ENCODE measurements at regions not wholly inside any gene's neighbourhood (a gene's known extent, or its start where the extent isn't known, plus 50 kb on each side); places are given as distances from the start of the nearest gene placed in this dataset.

GRCh38 chrX:6793000-6793399, 258.1 kb upstream of the VCX3A start:
- TF ChIP-seq ZNF776 (tag by site-specific recombination; IDR thresholded peaks at IDR 0.05; ENCODE audit: borderline replicate concordance) (no peak), SCRT1 (tag by site-specific recombination; IDR thresholded peaks at IDR 0.05; ENCODE audit: borderline replicate concordance) (no peak), EGR2 (tag by site-specific recombination; IDR thresholded peaks at IDR 0.05; ENCODE audit: low read depth) (no peak)
- Histone ChIP-seq H3K9me3 (ENCODE audit: control insufficient read depth, insufficient read depth, low read depth, low read length) (no peaks in the 10 kb centered on the region), H3K4me1 (ENCODE audit: control insufficient read depth, insufficient read depth, low read length) (no peaks in the 10 kb centered on the region), H3K27ac (ENCODE audit: extremely low read depth, low read depth, low read length) (no peak overlapping the region), H3K36me3 (ENCODE audit: control insufficient read depth in 2 of 2, insufficient read depth in 1 of 2, low read length in 2 of 2) (no peaks in the 10 kb centered on the region), H3K4me3 (ENCODE audit: low read depth, low read length) (no peak overlapping the region)
- ChIA-PET POLR2A (no interaction called here), CTCF (no interaction called here)

GRCh38 chrX:6783912-6784311, 249.0 kb upstream of the VCX3A start:
- Histone ChIP-seq H3K4me1 (ENCODE audit: control insufficient read depth, insufficient read depth, low read length) (no peaks in the 10 kb centered on the region), H3K4me3 (ENCODE audit: low read depth, low read length) (no peak overlapping the region), H3K36me3 (ENCODE audit: control insufficient read depth in 2 of 2, insufficient read depth in 1 of 2, low read length in 2 of 2) (no peaks in the 10 kb centered on the region), H3K27ac (ENCODE audit: extremely low read depth, low read depth, low read length) (no peak overlapping the region), H3K9me3 (ENCODE audit: control insufficient read depth, insufficient read depth, low read depth, low read length) (no peaks in the 10 kb centered on the region)
- ChIA-PET POLR2A (no interaction called here), CTCF (no interaction called here)
- TF ChIP-seq HOXC10 (CRISPR knock-in tag; IDR thresholded peaks at IDR 0.05) (no peak), ZSCAN16 (tag by site-specific recombination; IDR thresholded peaks at IDR 0.05) (no peak), ZNF335 (tag by site-specific recombination; conservative IDR thresholded peaks at IDR 0.05) (no peak), ZNF561 (tag by site-specific recombination; IDR thresholded peaks at IDR 0.05; ENCODE audit: borderline replicate concordance) (no peak), ZBTB26 (tag by site-specific recombination; optimal IDR thresholded peaks at IDR 0.05) (no peak), ZNF23 (tag by site-specific recombination; IDR thresholded peaks at IDR 0.05; ENCODE audit: borderline replicate concordance) (no peak), PATZ1 (tag by site-specific recombination; IDR thresholded peaks at IDR 0.05) (no peak), RBAK (tag by site-specific recombination; IDR thresholded peaks at IDR 0.05) (no peak), ZNF341 (tag by site-specific recombination; IDR thresholded peaks at IDR 0.05; ENCODE audit: low read depth) (no peak), HOXA7 (CRISPR knock-in tag; IDR thresholded peaks at IDR 0.05; ENCODE audit: borderline replicate concordance) (no peak), ZSCAN18 (tag by site-specific recombination; IDR thresholded peaks at IDR 0.05) (no peak), ZBTB17 (tag by site-specific recombination; IDR thresholded peaks at IDR 0.05) (no peak), ZNF133 (tag by site-specific recombination; IDR thresholded peaks at IDR 0.05) (no peak), ZNF449 (tag by site-specific recombination; IDR thresholded peaks at IDR 0.05) (no peak)

GRCh38 chrX:6782831-6783230, 247.9 kb upstream of the VCX3A start:
- H3K9me3 ChIP-seq (ENCODE audit: control insufficient read depth, insufficient read depth, low read depth, low read length) = no peaks in the 10 kb centered on the region
- no peaks in the 10 kb centered on the region for H3K4me1 ChIP-seq (ENCODE audit: control insufficient read depth, insufficient read depth, low read length)
- no peaks in the 10 kb centered on the region for H3K36me3 ChIP-seq (ENCODE audit: control insufficient read depth in 2 of 2, insufficient read depth in 1 of 2, low read length in 2 of 2)
- TF ChIP-seq ZFP41 (tag by site-specific recombination; IDR thresholded peaks at IDR 0.05; ENCODE audit: borderline replicate concordance) (no peak), ZNF571 (tag by site-specific recombination; IDR thresholded peaks at IDR 0.05) (no peak), BCL11B (tag by site-specific recombination; IDR thresholded peaks at IDR 0.05; ENCODE audit: low read depth) (no peak)
- H3K4me3 ChIP-seq (ENCODE audit: low read depth, low read length) = no peak overlapping the region
- POLR2A ChIA-PET = no interaction called here
- CTCF ChIA-PET = no interaction called here
- no peak overlapping the region for H3K27ac ChIP-seq (ENCODE audit: extremely low read depth, low read depth, low read length)
